G401 (cell line): ENCODE measurements at regions not wholly inside any gene's neighbourhood (a gene's known extent, or its start where the extent isn't known, plus 50 kb on each side); places are given as distances from the start of the nearest gene placed in this dataset.

Experiments used
- DNase-seq: peaks from one replicate; pipeline ENCODE4 v3.0.0-alpha.2; 2015; ENCODE audit warnings: low spot score
- in situ Hi-C: cut with HindIII; loops from 2 replicates; pipeline ENCODE4 v1.10.0; 2016; ENCODE audit warnings: low sequenced_read_pairs, mixed read lengths

- DNase-seq, result no peak
- in situ Hi-C loops, result no loop called here
These were observed 59.0 kb downstream of the NDUFS5 start for GRCh38 chr1:39085174-39085573.

- DNase-seq, result no peak
- in situ Hi-C loops, result no loop called here
These were observed 60.2 kb downstream of the NDUFS5 start for GRCh38 chr1:39086386-39086785.

- in situ Hi-C loops, result no loop called here
- no peak for DNase-seq
These were observed 60.8 kb downstream of the NDUFS5 start for GRCh38 chr1:39086865-39087409.

GRCh38 chr1:39087435-39087834, 61.3 kb downstream of the NDUFS5 start:
- no peak for DNase-seq
- in situ Hi-C loops, result no loop called here

- DNase-seq, result no peak
- in situ Hi-C loops, result no loop called here
These were observed 62.5 kb downstream of the NDUFS5 start for GRCh38 chr1:39088658-39089057.

- in situ Hi-C loops, result no loop called here
- DNase-seq, result peak; percentile 92
These were observed 63.9 kb downstream of the NDUFS5 start for GRCh38 chr1:39089931-39090521.

GRCh38 chr1:39090757-39091380, 64.7 kb downstream of the NDUFS5 start:
- no peak for DNase-seq
- in situ Hi-C loops, result no loop called here

- DNase-seq, result peak; percentile 79
- in situ Hi-C loops, result no loop called here
These were observed 65.9 kb downstream of the NDUFS5 start for GRCh38 chr1:39091845-39092645.

GRCh38 chr1:39094685-39095084, 68.5 kb downstream of the NDUFS5 start:
- DNase-seq, result no peak
- in situ Hi-C loops, result no loop called here

GRCh38 chr1:39098546-39099250, 72.5 kb downstream of the NDUFS5 start:
- in situ Hi-C loops, result no loop called here
- peak; percentile 97 for DNase-seq

GRCh38 chr1:39102537-39103327, 76.6 kb downstream of the NDUFS5 start:
- in situ Hi-C loops, result no loop called here
- DNase-seq, result peak; percentile 82

GRCh38 chr1:39103328-39104157, 77.4 kb downstream of the NDUFS5 start:
- no peak for DNase-seq
- in situ Hi-C loops, result no loop called here

- in situ Hi-C loops, result no loop called here
- peak; percentile 42 for DNase-seq
These were observed 78.3 kb downstream of the NDUFS5 start for GRCh38 chr1:39104158-39105060.

- in situ Hi-C loops, result no loop called here
- DNase-seq, result peak; percentile 53
These were observed 79.1 kb downstream of the NDUFS5 start for GRCh38 chr1:39105061-39105840.

- DNase-seq, result no peak
- in situ Hi-C loops, result no loop called here
These were observed 80.0 kb downstream of the NDUFS5 start for GRCh38 chr1:39105841-39106765.
